Fibroblast of skin of right quadriceps (primary cell): ENCODE measurements at regions not wholly inside any gene's neighbourhood (a gene's known extent, or its start where the extent isn't known, plus 50 kb on each side); places are given as distances from the start of the nearest gene placed in this dataset.
"Not testable (repeated sequence)": the region's sequence is repeated elsewhere in the genome, so short reads cannot be mapped to it uniquely, and the experiment has no call there.

Experiments
- DNase-seq: peaks from one replicate; pipeline ENCODE4 v3.0.0-alpha.2; 2013

DNA sequence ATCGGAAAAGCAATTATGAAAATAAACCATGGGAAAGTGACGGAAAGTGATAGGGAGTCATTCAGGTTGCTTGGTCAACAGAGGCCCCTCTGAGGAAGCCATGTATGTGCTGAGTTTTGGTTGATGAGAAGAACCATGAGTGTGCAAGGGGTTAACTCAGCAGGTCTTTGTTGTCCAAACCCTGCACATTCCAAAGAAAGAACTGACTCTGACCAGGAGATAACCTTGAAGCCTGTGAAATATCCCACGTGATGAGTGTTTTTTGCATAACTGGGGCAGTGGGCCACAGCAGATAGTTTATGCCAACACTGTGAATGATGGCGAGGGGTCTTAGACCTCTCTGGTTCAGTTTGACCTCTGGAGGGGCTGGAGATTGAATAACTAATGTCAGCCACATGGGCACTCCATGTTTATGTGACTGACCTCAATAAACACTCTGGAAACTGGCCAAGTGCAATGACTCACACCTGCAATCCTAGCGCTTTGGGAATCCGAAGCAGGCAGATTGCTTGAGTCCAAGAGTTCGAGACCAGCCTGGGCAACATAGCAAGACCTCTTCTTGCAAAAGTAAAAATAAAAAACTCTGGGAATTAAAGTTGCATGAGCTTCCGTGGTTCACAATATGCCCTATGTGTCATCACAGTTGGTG is 154.0 kb upstream of the FOXK1 start:
- DNase-seq, result no peak

DNA sequence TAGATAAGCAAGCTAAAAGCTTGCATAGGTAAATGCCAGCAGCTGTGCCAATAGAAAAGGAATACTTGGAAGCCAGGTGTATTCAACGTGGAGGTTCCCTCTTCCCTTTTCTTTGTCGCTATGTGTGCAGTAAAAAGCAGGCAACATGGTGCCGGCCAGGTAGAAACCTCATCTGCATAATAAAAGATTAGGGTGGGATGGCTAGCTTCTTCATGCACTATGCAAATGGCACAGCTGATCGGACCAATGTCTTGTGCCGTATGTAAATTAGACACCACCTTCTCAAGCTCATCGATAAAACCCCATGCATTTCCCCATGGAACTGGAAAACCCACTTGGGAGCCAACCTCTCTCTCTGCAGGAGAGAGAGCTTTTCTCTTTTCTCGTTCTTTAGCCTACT is 150.9 kb upstream of the FOXK1 start:
- no peak for DNase-seq

DNA sequence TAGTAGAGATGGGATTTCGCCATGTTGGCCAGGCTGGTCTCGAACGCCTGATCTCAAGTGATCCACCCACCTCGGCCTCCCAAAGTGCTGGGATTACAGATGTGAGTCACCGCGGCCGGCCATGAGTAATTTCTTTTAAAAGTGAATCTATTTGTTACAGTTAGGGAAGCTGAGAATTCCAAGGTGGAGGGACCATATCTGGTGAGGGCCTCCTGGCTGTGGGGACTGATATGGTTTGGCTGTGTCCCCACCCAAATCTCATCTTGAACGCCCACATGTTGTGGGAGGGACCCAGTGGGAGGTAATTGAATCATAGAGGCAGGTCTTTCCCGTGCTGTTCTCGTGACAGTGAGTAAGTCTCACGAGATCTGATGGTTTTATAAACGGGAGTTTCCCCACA is 148.8 kb upstream of the FOXK1 start:
- not testable (repeated sequence) for DNase-seq

DNA sequence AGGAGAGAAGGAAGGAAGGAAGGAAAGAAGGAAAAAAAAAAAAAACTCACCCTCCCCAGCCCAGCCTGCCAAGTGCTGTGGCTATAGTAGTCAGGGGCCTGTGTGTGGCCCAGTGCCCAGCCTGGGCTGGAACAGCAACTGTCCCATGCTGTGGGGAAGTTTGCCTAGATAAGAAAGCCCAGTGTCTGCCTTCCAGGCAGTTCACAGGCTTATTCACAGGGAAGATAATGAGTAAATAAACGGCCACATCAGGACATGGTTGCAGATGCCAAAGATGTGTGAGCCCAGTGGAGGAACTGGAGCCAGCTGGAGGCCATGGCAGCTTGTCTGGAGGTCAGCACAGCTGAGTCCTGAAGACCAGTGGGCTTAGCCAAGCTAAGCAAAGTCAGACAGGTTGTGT is 132.4 kb upstream of the FOXK1 start:
- no peak for DNase-seq

DNA sequence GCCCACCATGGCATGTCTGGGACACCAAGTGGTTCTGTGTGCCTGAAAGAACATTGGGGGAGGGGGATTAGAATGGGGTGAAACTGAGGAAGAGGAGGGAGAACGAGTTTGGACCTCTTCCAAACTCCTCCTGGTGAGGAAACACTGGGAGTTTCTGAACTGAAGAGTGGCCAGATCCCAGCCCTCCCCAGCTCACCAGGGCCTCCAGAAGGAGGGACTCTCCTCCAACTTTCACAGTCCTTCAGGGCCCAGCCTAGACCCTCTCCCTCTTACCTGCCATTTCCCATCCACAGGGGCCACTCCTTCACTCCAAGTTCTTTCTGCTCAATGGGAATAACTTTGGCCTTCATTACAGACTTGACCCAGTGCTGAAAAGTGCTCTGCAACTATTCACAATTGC is 132.0 kb upstream of the FOXK1 start:
- no peak for DNase-seq

DNA sequence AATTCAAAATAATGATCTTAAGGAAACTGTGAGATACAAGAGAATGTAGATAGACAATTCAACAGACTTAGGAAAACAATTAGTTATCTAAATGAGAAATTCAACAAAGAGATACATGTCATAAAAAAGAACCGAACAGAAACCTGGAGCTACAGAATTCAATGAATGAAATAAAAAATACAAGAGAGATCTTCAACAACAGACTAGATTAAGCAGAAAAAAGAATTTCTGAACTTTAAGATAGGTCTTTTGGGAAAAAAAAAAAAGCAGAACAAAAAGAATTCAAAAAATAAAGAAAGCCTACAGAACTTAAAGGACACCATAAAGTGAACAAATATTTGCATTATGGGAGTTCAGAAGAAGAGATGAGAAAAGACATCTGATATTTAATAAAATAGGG is 129.1 kb upstream of the FOXK1 start:
- DNase-seq, result no peak

DNA sequence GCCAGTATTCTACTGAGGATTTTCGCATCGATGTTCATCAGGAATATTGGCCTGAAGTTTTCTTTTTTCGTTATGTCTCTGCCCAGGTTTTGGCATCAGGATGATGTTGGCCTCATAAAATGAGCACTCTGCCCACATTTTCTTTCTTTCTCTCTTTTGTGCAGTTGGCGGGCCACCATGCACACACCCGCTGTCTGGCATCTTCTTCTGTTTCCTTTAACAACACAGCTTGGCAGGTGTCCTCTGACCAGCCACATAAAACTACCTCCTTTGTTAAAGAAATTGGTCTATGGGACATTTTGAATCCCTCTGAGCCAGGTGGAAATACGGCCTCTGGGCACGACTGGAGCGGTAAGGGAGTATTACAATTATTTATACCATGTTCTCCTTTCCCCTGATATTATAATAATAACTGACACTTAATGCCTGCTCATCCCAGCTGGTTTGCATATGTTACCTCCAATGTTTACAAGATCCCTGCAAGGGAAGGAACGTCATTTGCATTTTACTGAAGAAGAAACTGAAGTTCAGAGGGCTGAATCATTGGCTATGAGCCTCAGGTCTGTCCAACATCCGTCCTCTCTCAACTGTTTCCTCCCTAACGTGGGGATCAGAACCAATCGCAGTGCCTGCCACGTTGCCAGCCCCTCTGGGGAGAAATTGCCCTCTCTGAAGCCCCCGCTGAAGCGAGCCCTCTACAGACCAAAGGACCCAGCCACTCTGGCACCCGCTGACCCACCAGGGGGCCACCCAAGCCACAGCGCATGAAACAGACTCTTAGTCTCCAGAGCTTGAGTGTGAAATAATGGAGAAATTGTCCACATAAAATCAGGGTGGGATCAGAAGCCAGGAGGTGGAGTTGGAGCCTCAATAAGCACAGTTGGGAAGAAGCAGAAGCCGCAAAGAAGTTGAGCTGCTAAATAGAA is 125.0 kb upstream of the FOXK1 start:
- no peak for DNase-seq

DNA sequence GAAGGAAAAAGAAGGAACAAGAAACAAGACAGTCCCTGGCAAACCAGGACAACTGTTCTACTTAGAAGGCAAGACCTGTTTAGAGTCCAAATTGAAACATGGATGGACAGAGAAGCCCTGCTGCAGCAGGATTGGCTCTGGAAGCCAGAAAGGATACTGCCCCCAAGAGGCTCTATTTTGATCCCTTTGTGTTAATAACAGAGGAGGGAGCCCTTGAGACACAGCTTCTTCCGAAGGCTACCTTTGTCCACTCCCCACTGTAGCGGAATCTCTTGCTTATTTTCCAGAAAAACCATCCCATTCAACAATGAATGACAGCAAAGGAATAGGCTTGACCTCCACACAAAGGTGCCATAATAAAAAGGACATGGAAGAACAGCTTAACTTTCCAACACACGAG is 120.3 kb upstream of the FOXK1 start:
- no peak for DNase-seq

DNA sequence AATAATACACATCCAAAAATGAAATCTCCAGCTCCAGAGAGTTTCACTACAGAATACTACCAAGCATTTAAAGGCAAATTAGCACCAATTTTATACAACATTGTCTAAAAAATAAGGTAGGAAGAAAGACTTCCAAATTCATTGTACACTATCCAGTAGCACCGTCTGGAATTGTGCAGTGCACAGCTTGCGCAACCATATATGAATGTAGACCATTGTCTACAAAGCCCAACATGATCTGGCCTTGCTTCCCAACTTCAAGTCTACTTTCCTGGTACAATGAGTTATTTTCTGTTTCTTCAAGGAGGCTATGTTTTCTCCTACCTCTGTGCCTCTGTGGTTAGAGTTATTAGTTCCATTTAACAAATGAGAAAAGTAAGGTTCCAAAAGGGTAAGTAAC is 115.4 kb upstream of the FOXK1 start:
- DNase-seq, result no peak

DNA sequence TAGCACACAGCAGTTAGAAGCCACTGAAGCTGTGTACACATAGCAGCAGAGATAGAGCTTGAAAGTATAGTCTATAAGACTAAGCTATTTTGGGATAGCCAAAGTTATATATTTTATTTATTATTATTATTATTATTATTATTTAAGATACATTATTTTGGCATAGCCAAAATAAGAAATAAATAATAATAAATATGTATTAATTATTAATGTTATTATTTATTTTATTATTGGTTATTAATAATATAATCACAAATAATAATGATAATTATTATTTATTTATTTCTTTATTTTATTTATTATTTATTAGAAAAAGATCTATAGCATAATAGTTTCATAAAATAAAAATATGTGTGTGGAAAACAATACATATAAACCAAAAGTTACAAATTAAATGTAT is 107.2 kb upstream of the FOXK1 start:
- no peak for DNase-seq

DNA sequence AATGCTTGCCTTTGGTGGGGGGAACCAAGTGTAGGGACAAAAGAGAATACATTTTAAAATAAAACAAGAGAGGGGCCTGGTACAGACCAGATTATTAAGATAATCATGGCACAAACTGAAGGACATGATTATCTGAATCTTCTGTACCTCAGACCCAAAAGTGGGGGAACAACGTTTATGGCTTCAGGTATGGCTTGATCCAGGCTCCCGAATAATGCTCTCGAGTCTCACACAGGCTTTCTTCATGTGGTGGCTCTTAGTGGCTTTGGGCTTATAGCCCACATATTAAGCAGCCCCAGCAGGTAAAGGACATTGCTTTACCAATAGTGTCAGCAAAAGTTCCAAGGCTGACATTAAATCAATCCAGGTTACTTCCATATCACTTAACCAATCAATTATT is 106.8 kb upstream of the FOXK1 start:
- no peak for DNase-seq

DNA sequence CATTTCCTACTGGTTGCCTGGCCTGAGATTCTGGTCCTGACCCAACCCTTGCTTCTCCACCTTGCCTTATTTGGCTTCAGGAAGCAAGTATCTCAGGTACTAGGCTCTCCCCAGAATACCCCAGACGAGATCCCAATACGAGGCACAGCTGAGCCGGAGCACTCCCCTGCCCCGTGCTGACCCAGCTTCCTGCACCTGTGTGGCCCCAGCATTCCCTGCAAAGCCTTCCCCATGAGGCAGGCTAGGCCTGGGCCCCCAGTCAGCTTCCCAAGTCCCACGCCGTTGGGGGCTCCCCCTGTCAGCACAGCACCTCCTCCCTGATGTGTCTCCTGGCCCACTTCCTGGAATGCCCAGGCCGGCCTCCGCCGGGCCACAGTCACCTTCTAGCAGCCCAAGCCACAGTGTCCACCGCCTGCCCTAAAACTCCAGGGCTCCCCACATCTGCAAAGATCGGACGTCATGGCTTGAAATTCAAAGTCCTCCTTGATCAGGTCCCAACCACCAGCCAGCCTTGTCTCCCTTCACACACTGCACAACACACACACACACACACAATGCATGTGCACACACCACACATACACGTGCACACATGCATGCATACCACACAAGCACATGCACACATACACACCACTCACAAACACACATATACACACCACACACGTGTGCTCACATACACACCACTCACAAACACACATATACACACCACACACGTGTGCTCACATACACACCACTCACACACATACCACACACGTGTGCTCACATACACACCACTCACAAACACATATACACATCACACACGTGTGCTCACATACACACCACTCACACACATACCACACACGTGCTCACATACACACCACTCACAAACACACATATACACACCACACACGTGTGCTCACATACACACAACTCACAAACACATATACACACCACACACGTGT is 78.9 kb upstream of the FOXK1 start:
- no peak for DNase-seq

DNA sequence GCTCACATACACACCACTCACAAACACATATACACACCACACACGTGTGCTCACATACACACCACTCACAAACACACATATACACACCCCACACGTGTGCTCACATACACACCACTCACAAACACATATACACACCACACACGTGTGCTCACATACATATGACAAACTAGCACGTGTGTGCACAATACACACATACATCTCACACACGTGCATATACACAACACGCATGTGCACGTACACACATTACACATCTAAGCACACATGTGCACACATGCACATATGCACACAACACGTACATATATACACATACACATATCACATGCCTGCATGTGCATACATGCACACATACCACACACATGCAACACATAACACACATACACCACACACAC is 78.3 kb upstream of the FOXK1 start:
- no peak for DNase-seq

DNA sequence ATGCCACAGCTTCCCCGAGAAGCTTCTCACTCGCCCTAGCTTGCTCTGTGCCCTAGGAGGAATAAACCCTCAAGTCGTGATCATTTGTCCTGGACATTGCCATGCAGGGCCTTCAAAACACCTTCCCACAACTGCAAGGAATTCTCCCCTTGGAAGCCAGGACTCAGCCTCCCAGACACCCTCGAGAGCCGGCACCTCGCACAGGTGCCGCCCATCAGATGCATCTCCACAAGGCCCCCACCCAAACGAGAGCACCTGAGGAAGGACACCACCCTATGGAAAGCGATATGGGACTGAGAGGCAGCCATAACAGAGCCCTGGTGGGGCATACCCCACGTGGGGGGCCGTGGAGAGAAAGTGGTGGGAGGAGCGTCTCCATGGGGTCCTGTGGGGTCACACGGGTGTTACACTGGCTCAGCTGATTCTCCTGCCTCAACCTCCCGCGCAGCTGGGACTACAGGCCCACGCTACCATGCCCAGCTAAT is 77.6 kb upstream of the FOXK1 start:
- no peak for DNase-seq

DNA sequence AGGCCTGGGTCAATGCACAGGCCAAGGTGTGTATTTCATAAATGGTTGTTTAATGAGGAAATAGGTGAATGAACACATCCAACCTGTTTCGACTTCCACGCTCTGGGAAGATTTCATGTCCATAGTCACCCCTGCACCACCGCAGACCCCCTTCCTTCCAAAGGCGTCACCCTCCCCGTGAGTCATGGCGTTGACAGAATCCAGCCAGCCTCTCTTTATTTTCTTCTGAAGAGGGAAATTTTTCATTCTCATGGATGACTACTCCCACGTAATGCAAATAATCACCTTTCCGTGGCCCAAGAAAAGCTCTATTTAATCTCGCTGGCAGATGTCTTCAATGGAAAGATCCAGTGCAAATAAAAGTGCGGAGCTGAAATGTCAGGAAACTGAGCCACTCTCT is 75.3 kb upstream of the FOXK1 start:
- DNase-seq, result no peak

DNA sequence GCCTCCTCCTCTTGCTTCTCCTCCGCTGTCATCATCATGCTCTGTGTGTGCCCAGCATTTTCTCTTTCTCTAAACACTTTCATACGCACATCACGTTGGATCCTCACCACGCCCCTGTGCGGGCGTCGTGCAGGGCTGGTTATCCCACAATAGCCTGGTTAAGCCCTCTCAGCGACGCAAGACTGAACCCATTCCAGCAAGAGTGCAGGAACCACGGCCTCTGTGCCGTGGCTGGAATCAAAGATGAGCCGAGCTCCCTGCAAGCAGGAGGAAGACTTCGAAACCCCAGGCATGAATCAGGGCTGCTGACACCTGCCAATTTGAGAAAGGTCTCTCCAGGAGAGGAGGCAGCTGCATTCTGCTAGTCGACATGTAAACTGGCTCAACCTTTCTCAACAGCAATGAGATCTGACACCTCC is 74.8 kb upstream of the FOXK1 start:
- DNase-seq, result no peak

DNA sequence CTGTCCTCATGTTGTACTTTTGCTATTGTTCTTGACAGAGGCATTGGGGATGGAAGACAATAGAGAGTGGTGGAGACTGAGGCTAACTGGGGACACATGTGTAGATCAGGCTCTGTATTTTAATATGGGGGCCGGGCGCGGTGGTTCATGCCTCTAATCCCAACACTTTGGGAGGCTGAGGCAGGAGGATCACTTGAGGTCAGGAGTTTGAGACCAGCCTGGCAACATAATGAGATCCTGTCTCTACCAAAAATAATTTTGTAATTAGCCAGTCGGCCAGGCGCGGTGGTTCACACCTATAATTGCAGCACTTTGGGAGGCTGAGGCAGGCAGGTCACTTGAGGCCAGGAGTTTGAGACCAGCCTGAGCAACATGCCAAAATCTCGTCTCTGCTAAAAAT is 72.5 kb upstream of the FOXK1 start:
- DNase-seq, result not testable (repeated sequence)

DNA sequence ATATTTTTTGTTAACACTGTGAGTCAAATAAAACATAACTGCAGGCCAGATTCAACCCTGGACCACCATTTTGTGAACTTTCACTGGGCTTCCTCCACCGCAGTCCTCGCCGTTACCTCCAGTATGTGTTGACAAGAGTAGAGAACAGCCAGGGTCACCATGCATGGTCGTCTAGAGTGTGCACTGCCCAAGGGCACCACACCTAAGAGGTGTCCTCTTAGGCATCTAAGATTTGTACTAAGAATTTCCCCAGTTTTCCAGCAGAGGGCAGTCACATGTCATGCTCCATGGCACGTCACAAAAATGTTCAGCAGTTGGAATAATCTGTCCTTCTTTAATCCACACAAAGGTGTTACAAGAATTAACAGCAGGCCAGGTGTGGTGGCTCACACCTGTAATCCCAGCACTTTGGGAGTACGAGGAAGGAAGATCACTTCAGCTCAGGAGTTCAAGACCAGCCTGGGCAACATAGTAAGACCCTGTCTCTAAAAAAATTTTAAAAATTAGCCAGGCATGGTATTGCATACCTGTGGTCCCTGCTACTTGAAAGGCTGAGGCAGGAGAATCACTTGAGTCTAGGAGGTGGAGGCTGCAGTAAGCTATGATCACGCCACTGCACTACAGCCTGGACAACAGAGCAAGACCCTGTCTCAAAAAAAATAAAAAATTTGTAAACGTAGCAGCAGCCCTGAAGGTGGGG is 71.2 kb upstream of the FOXK1 start:
- peak; percentile 62 for DNase-seq

DNA sequence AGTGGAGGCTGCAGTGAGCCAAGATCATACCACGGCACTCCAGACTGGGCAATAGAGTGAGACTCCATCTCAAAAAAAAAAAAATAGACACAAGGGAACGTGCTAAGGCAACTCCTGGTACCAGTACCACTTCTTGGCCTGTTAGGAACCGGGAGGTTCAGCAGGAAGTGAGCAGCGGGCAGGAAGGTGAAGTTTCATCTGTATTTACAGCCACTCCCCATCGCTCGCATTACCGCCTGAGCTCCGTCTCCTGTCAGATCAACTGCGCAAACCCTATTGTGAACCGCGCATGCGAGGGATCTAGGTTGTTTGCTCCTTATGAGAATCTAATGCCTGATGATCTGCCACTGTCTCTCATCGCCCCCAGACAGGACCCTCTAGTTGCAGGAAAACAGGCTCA is 69.9 kb upstream of the FOXK1 start:
- no peak for DNase-seq

DNA sequence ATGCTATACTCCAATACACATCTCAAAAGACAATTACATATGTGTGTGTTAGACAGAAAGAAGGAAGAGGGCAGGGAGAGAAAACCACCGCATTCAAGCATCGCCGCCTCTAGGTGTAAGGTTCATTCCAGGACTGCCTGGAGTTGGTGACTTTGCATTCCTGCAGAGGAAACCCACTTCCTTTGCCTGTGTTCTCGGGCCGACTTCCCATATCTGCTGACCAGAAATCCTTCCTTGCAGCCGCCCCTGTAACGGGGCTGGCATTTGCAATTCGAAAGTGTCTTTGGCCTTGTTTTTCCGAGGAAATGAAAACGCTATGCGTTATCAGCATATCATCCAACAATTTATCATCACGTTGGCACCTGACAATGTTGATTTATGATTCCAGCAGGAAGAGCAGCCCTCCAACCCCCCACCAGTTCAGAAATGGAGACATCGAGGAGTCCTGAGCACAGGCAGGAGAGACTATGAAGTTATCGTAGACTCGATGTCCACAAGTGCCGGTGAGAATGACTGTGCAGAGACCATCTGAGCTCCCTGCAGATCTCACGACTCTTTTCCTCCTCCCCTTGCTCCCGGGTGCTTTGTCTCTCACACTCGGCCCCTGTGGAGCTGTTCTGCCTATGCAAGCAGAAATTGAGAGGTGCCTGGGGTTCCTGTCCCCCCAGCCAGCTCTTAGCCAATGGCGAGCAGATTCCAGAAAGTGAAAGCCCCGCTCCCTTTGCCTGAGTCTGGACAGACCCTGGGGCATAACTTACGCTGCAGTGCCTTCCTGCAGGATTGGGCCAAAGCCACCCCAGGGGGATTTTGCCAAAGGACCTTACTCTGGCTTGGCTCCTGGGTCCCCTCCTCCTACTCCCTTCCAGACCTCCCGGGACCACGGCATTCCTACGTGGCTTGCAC is 68.9 kb upstream of the FOXK1 start:
- peak; percentile 49 for DNase-seq

DNA sequence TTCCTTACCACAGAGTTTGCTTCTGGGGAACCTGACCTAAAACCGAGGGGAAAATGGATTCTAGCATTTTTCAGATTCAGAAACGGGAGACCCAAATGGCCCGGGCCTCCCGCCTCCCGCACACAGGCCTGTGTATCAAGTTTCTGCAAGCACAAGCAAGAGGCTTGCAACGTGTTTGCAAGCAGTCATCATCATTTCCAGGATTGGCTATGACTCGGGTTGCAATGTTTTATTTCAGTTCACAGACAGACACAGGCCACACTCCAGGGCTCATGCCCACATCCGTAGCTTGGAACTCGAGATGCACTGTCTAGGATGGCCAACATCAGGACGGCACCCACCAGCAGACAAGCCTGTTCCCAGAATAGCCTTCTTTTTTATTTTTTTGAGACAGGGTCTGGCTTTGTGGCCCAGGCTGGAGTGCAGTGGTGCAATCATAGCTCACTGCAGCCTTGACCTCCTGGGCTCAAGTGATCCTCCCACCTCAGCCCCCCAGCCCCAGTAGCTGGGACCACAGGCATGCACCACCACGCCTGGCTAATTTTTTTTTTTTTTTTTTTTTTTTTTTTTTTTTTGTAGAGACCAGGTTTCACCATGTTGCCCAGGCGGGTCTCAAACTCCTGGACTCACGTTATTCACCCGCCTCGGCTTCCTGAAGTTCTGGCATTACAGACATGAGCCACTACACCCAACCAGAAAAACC is 68.1 kb upstream of the FOXK1 start:
- peak; percentile 76 for DNase-seq
